ENCODE measurements at regions not wholly inside any gene's neighbourhood (a gene's known extent, or its start where the extent isn't known, plus 50 kb on each side); places are given as distances from the start of the nearest gene placed in this dataset.

- H3K4me3 ChIP-seq (ENCODE audit: low read depth, low read length), result no peak overlapping the region
- DNase-seq (ENCODE audit: low read depth), result no peak
- no peak for TF ChIP-seq CTCF (conservative IDR thresholded peaks at IDR 0.05; ENCODE audit: low read depth, low read length)
Observed at GRCh38 chr4:57628004-57628403, 517.8 kb upstream of the IGFBP7 start.

GRCh38 chr4:57614257-57614932 lies 504.2 kb upstream of the IGFBP7 start:
- H3K4me3 ChIP-seq (ENCODE audit: low read depth, low read length), result no peak overlapping the region
- no peak for DNase-seq (ENCODE audit: low read depth)
- no peak for TF ChIP-seq CTCF (conservative IDR thresholded peaks at IDR 0.05; ENCODE audit: low read depth, low read length)

- no peak overlapping the region for H3K4me3 ChIP-seq (ENCODE audit: low read depth, low read length)
- DNase-seq (ENCODE audit: low read depth), result peak; percentile 27
- peak; percentile 53 for TF ChIP-seq CTCF (conservative IDR thresholded peaks at IDR 0.05; ENCODE audit: low read depth, low read length)
Observed at GRCh38 chr4:57612279-57612678, 502.1 kb upstream of the IGFBP7 start.

- no peak for TF ChIP-seq CTCF (conservative IDR thresholded peaks at IDR 0.05; ENCODE audit: low read depth, low read length)
- DNase-seq (ENCODE audit: low read depth), result no peak
Observed at GRCh38 chr4:57607566-57608180, 497.5 kb upstream of the IGFBP7 start.

GRCh38 chr4:57605376-57605775 lies 495.2 kb upstream of the IGFBP7 start:
- no peak for TF ChIP-seq CTCF (conservative IDR thresholded peaks at IDR 0.05; ENCODE audit: low read depth, low read length)
- H3K4me3 ChIP-seq (ENCODE audit: low read depth, low read length), result no peak overlapping the region
- no peak for DNase-seq (ENCODE audit: low read depth)

More at GRCh38 chr4:57607566-57608180, 497.5 kb upstream of the IGFBP7 start:
- H3K4me3 ChIP-seq (ENCODE audit: low read depth, low read length), result no peak overlapping the region

- H3K4me3 ChIP-seq (ENCODE audit: low read depth, low read length), result no peak overlapping the region
- no peak for TF ChIP-seq CTCF (conservative IDR thresholded peaks at IDR 0.05; ENCODE audit: low read depth, low read length)
- DNase-seq (ENCODE audit: low read depth), result no peak
Observed at GRCh38 chr4:57602141-57602540, 492.0 kb upstream of the IGFBP7 start.

- no peak for DNase-seq (ENCODE audit: low read depth)
- TF ChIP-seq CTCF (conservative IDR thresholded peaks at IDR 0.05; ENCODE audit: low read depth, low read length), result no peak
Observed at GRCh38 chr4:57591073-57591472, 480.9 kb upstream of the IGFBP7 start.

More at GRCh38 chr4:57591073-57591472, 480.9 kb upstream of the IGFBP7 start:
- no peak overlapping the region for H3K4me3 ChIP-seq (ENCODE audit: low read depth, low read length)
